Bronchial epithelial cell (primary cell): ENCODE measurements at regions not wholly inside any gene's neighbourhood (a gene's known extent, or its start where the extent isn't known, plus 50 kb on each side); places are given as distances from the start of the nearest gene placed in this dataset.

Source experiments
- DNase-seq: peaks from one replicate; pipeline ENCODE4 v3.0.0-alpha.2; 2010; ENCODE audit warnings: low read depth
- FAIRE-seq: peaks from 2 replicates; lab custom pipeline; 2011; peaks lifted over from hg19 to GRCh38; lab: Jason Lieb, UNC
- H3K27me3 ChIP-seq: 2 replicates; pipeline ENCODE4 v1.5.1; 2011; ENCODE audit warnings: low read length; ENCODE audit not compliant: control insufficient read depth, insufficient read depth
- H3K36me3 ChIP-seq: 2 replicates; pipeline ENCODE4 v1.5.1; 2011; ENCODE audit warnings: low read length; ENCODE audit not compliant: control insufficient read depth, insufficient read depth
- H3K4me3 ChIP-seq: 2 replicates; pipeline ENCODE4 v1.5.1; 2011; ENCODE audit warnings: mild to moderate bottlenecking, low read depth, low read length, control low read depth
- CTCF ChIP-seq: IDR thresholded peaks from 2 replicates; pipeline ENCODE4 v1.5.1; 2011; ENCODE audit warnings: mild to moderate bottlenecking, moderate library complexity, low read length, control low read depth, inconsistent platforms; ENCODE audit not compliant: insufficient read depth, severe bottlenecking

GRCh38 chr3:180534828-180535227, 67.1 kb upstream of the TTC14 start:
- H3K36me3 ChIP-seq: no peaks in the 10 kb centered on the region
- DNase-seq: no peak
- no peak overlapping the region for H3K4me3 ChIP-seq
- TF ChIP-seq CTCF: no peak
- FAIRE-seq: no peak
- no peaks in the 10 kb centered on the region for H3K27me3 ChIP-seq

GRCh38 chr3:180538493-180538892, 63.5 kb upstream of the TTC14 start:
- no peak overlapping the region for H3K4me3 ChIP-seq
- no peak for TF ChIP-seq CTCF
- DNase-seq (no peak), FAIRE-seq (no peak)
- no peaks in the 10 kb centered on the region for H3K36me3 ChIP-seq
- no peaks in the 10 kb centered on the region for H3K27me3 ChIP-seq

GRCh38 chr3:180543877-180544276, 58.1 kb upstream of the TTC14 start:
- FAIRE-seq (no peak), DNase-seq (no peak)
- no peak overlapping the region for H3K4me3 ChIP-seq
- TF ChIP-seq CTCF: no peak
- no peaks in the 10 kb centered on the region for H3K36me3 ChIP-seq
- no peaks in the 10 kb centered on the region for H3K27me3 ChIP-seq

GRCh38 chr3:180546863-180547262, 55.1 kb upstream of the TTC14 start:
- FAIRE-seq: no peak
- TF ChIP-seq CTCF: no peak

GRCh38 chr3:180548050-180548449, 53.9 kb upstream of the TTC14 start:
- FAIRE-seq (no peak), DNase-seq (no peak)
- TF ChIP-seq CTCF: no peak
- Histone ChIP-seq H3K36me3 (no peaks in the 10 kb centered on the region), H3K4me3 (no peak overlapping the region), H3K27me3 (no peaks in the 10 kb centered on the region)

More at GRCh38 chr3:180546863-180547262, 55.1 kb upstream of the TTC14 start:
- no peak for DNase-seq
- Histone ChIP-seq H3K4me3 (no peak overlapping the region), H3K36me3 (no peaks in the 10 kb centered on the region), H3K27me3 (no peaks in the 10 kb centered on the region)
